ENCODE measurements at regions not wholly inside any gene's neighbourhood (a gene's known extent, or its start where the extent isn't known, plus 50 kb on each side); places are given as distances from the start of the nearest gene placed in this dataset.
A peak's percentile ranks its signal among the peaks of the same experiment; 100 is the strongest.

DNA sequence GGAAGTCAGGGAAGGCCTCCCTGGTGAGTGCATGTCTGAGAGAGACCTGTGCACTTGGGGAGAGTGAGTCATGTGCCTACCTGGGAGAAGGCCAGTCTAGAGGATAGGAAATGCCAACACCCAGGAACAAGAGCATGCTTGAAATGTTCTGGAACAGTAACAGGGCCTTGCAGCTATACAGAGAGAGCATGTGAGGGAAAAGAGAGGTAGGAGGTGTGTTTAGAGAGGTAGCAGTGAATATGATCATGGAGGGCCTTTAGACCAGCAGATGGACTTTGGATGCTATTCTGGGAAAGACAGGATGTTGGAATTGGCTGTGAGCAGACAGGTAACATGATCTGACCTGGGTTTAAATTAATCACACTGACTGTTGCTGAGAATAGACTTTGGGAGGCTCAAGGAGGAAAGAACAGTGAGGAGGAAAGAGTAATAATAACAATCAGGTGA, 1143.6 kb downstream of the FLRT2 start:
- CTCF ChIA-PET = no interaction called here

GRCh38 chr14:86672080-86672479, 1142.1 kb downstream of the FLRT2 start:
- ChIA-PET POLR2A (no interaction called here), CTCF (no interaction called here)
- Histone ChIP-seq H3K36me3 (ENCODE audit: control insufficient read depth in 4 of 4, insufficient read depth in 4 of 4, low read length in 3 of 4) (no peaks in the 10 kb centered on the region), H3K9me3 (ENCODE audit: control extremely low read depth in 1 of 5, control insufficient read depth in 4 of 5, insufficient read depth in 2 of 5, low read depth in 1 of 5, low read length in 4 of 5) (no peaks in the 10 kb centered on the region), H3K27me3 (replicated peaks in 2 of 5; ENCODE audit: control insufficient read depth in 4 of 5, insufficient read depth in 5 of 5, low read length in 4 of 5) (no peaks in the 10 kb centered on the region), H3K27ac (ENCODE audit: insufficient read depth in 1 of 2, low read depth in 1 of 2, low read length in 2 of 2, poor library complexity in 1 of 2, severe bottlenecking in 2 of 2) (no peak overlapping the region), H3K4me3 (ENCODE audit: control insufficient read depth in 1 of 7, extremely low read depth in 1 of 7, insufficient read depth in 4 of 7, low read depth in 2 of 7, low read length in 6 of 7) (no peak overlapping the region), H3K4me1 (ENCODE audit: control extremely low read depth in 1 of 4, control insufficient read depth in 4 of 4, insufficient read depth in 4 of 4, low read length in 3 of 4) (no peaks in the 10 kb centered on the region)
- WGBS (ENCODE audit: insufficient coverage) = 100% methylated on average over 1 of the region's 2 CpGs
- no peak for DNase-seq

More for the DNA sequence above, 1143.6 kb downstream of the FLRT2 start:
- H3K27ac ChIP-seq (ENCODE audit: insufficient read depth in 1 of 2, low read depth in 1 of 2, low read length in 2 of 2, poor library complexity in 1 of 2, severe bottlenecking in 2 of 2) = no peak overlapping the region
- H3K4me3 ChIP-seq (ENCODE audit: control insufficient read depth in 1 of 7, extremely low read depth in 1 of 7, insufficient read depth in 4 of 7, low read depth in 2 of 7, low read length in 6 of 7) = no peak overlapping the region
- H3K36me3 ChIP-seq (ENCODE audit: control insufficient read depth in 4 of 4, insufficient read depth in 4 of 4, low read length in 3 of 4) = no peaks in the 10 kb centered on the region
- DNase-seq = no peak
- no peaks in the 10 kb centered on the region for H3K27me3 ChIP-seq (replicated peaks in 2 of 5; ENCODE audit: control insufficient read depth in 4 of 5, insufficient read depth in 5 of 5, low read length in 4 of 5)
- POLR2A ChIA-PET = no interaction called here
- H3K9me3 ChIP-seq (ENCODE audit: control extremely low read depth in 1 of 5, control insufficient read depth in 4 of 5, insufficient read depth in 2 of 5, low read depth in 1 of 5, low read length in 4 of 5) = no peaks in the 10 kb centered on the region
- H3K4me1 ChIP-seq (ENCODE audit: control extremely low read depth in 1 of 4, control insufficient read depth in 4 of 4, insufficient read depth in 4 of 4, low read length in 3 of 4) = no peaks in the 10 kb centered on the region

GRCh38 chr14:86665975-86666374, 1136.0 kb downstream of the FLRT2 start:
- CTCF ChIA-PET = no interaction called here
- Histone ChIP-seq H3K9me3 (ENCODE audit: control extremely low read depth in 1 of 5, control insufficient read depth in 4 of 5, insufficient read depth in 2 of 5, low read depth in 1 of 5, low read length in 4 of 5) (no peaks in the 10 kb centered on the region), H3K27me3 (replicated peaks in 2 of 5; ENCODE audit: control insufficient read depth in 4 of 5, insufficient read depth in 5 of 5, low read length in 4 of 5) (no peaks in the 10 kb centered on the region), H3K4me1 (ENCODE audit: control extremely low read depth in 1 of 4, control insufficient read depth in 4 of 4, insufficient read depth in 4 of 4, low read length in 3 of 4) (no peaks in the 10 kb centered on the region), H3K27ac (ENCODE audit: insufficient read depth in 1 of 2, low read depth in 1 of 2, low read length in 2 of 2, poor library complexity in 1 of 2, severe bottlenecking in 2 of 2) (no peak overlapping the region), H3K4me3 (ENCODE audit: control insufficient read depth in 1 of 7, extremely low read depth in 1 of 7, insufficient read depth in 4 of 7, low read depth in 2 of 7, low read length in 6 of 7) (no peak overlapping the region), H3K36me3 (ENCODE audit: control insufficient read depth in 4 of 4, insufficient read depth in 4 of 4, low read length in 3 of 4) (no peaks in the 10 kb centered on the region)
- POLR2A ChIA-PET = no interaction called here
- 100% methylated on average over 1 of the region's 1 CpG for WGBS (ENCODE audit: insufficient coverage)
- DNase-seq = no peak

DNA sequence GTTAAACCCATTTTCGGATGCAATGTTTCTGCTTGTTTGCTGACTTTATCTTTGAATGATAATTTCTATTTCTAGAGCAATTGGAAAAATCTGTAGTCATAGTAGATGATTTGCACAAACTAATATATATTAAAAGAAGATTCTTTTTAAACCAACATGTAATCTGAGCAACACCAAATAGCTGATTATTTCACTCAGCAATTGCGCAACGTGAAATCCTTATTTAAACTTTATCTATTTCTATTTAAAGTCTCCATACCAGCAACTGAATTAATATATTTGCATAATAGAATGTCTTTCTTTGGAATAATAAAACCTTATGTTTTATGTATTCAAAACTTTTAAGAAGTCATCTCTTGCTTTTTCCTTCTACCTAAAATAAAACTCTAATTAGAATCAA, 1132.4 kb downstream of the FLRT2 start:
- ChIA-PET POLR2A (no interaction called here), CTCF (interaction anchor here (0.9 kb wide), 1 partner anchor 8 kb away, joined by 3 read pairs; no protein-coding TSS in a partner anchor)
- H3K4me1 ChIP-seq (ENCODE audit: control extremely low read depth in 1 of 4, control insufficient read depth in 4 of 4, insufficient read depth in 4 of 4, low read length in 3 of 4) = no peaks in the 10 kb centered on the region
- H3K36me3 ChIP-seq (ENCODE audit: control insufficient read depth in 4 of 4, insufficient read depth in 4 of 4, low read length in 3 of 4) = no peaks in the 10 kb centered on the region
- no CpG with 5 or more reads among the region's 3 CpGs for WGBS (ENCODE audit: insufficient coverage)
- H3K27me3 ChIP-seq (replicated peaks in 2 of 5; ENCODE audit: control insufficient read depth in 4 of 5, insufficient read depth in 5 of 5, low read length in 4 of 5) = no peaks in the 10 kb centered on the region
- no peaks in the 10 kb centered on the region for H3K9me3 ChIP-seq (ENCODE audit: control extremely low read depth in 1 of 5, control insufficient read depth in 4 of 5, insufficient read depth in 2 of 5, low read depth in 1 of 5, low read length in 4 of 5)
- no peak overlapping the region for H3K27ac ChIP-seq (ENCODE audit: insufficient read depth in 1 of 2, low read depth in 1 of 2, low read length in 2 of 2, poor library complexity in 1 of 2, severe bottlenecking in 2 of 2)
- no peak for DNase-seq
- no peak overlapping the region for H3K4me3 ChIP-seq (ENCODE audit: control insufficient read depth in 1 of 7, extremely low read depth in 1 of 7, insufficient read depth in 4 of 7, low read depth in 2 of 7, low read length in 6 of 7)

DNA sequence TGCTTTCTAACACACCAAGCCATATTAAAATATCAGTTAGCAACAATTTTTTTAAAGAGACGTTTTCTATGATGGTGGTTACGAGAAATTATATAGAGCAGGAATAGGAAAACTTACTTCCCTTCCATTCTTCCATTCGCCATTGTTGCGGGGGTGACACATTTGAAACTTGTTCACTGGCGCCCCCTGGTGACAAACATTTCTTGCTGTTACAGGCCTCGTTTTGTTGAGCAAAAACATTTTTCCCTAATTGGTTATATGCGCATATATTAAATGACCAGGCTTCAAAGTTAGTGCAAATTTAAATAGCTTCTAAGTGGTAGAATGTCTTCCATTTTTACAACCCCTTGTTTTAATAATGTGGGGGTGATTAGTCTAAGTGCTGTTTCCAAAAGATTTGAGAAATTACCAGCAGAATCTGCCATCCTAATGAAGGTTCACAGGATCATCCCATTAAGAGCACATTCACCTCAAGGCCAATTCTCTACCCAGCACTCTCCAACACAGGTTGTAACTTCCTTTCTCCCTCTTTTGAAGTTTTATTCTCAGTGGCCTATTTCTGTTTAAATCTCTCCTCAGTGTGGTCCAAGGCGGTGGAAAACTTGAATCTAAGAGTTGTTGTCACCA, 1124.7 kb downstream of the FLRT2 start:
- Histone ChIP-seq H3K27ac (ENCODE audit: insufficient read depth in 1 of 2, low read depth in 1 of 2, low read length in 2 of 2, poor library complexity in 1 of 2, severe bottlenecking in 2 of 2) (no peak overlapping the region), H3K4me1 (ENCODE audit: control extremely low read depth in 1 of 4, control insufficient read depth in 4 of 4, insufficient read depth in 4 of 4, low read length in 3 of 4) (no peaks in the 10 kb centered on the region), H3K9me3 (ENCODE audit: control extremely low read depth in 1 of 5, control insufficient read depth in 4 of 5, insufficient read depth in 2 of 5, low read depth in 1 of 5, low read length in 4 of 5) (peaks cover 0 to 3% (median 0%) of the 10 kb centered on the region in 5 experiments), H3K4me3 (ENCODE audit: control insufficient read depth in 1 of 7, extremely low read depth in 1 of 7, insufficient read depth in 4 of 7, low read depth in 2 of 7, low read length in 6 of 7) (peak overlapping the region in 2 of 7 experiments; percentile 35 to 58), H3K27me3 (replicated peaks in 2 of 5; ENCODE audit: control insufficient read depth in 4 of 5, insufficient read depth in 5 of 5, low read length in 4 of 5) (no peaks in the 10 kb centered on the region), H3K36me3 (ENCODE audit: control insufficient read depth in 4 of 4, insufficient read depth in 4 of 4, low read length in 3 of 4) (no peaks in the 10 kb centered on the region)
- DNase-seq = peak; percentile 62 to 73 (median 65)
- WGBS (ENCODE audit: insufficient coverage) = 45% methylated on average over 4 of the region's 8 CpGs
- ChIA-PET CTCF (interaction anchor here (0.7 to 3.3 kb wide), 12 partner anchors 8 to 1458 kb away, joined by 3 to 8 read pairs (median 3); no protein-coding TSS in a partner anchor), POLR2A (no interaction called here)

DNA sequence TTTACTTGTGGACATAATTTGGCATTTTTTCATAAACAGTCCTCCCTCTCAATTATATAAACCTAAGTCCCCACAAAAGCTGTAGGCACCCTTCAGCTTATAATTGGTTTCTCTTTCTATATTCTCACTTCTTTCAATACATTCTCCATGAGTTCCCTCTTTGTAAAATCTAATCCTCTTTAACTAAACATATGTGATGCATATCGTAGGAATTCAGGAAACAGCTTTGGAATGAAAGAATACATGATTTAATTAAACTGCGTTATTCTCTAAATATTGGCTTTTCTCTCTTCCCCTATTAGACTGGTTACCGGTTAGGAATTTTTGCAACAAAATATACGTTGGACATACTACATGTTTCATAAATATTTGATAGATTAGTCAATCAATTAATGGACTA, 1122.6 kb downstream of the FLRT2 start:
- Histone ChIP-seq H3K4me3 (ENCODE audit: control insufficient read depth in 1 of 7, extremely low read depth in 1 of 7, insufficient read depth in 4 of 7, low read depth in 2 of 7, low read length in 6 of 7) (no peak overlapping the region), H3K36me3 (ENCODE audit: control insufficient read depth in 4 of 4, insufficient read depth in 4 of 4, low read length in 3 of 4) (no peaks in the 10 kb centered on the region), H3K27me3 (replicated peaks in 2 of 5; ENCODE audit: control insufficient read depth in 4 of 5, insufficient read depth in 5 of 5, low read length in 4 of 5) (no peaks in the 10 kb centered on the region), H3K9me3 (ENCODE audit: control extremely low read depth in 1 of 5, control insufficient read depth in 4 of 5, insufficient read depth in 2 of 5, low read depth in 1 of 5, low read length in 4 of 5) (peaks cover 0 to 5% (median 0%) of the 10 kb centered on the region in 5 experiments), H3K27ac (ENCODE audit: insufficient read depth in 1 of 2, low read depth in 1 of 2, low read length in 2 of 2, poor library complexity in 1 of 2, severe bottlenecking in 2 of 2) (no peak overlapping the region), H3K4me1 (ENCODE audit: control extremely low read depth in 1 of 4, control insufficient read depth in 4 of 4, insufficient read depth in 4 of 4, low read length in 3 of 4) (no peaks in the 10 kb centered on the region)
- no CpG with 5 or more reads among the region's 4 CpGs for WGBS (ENCODE audit: insufficient coverage)
- CTCF ChIA-PET = interaction anchor here (1.7 to 3.3 kb wide), 3 partner anchors 10 to 190 kb away, joined by 4 to 8 read pairs (median 5); no protein-coding TSS in a partner anchor
- DNase-seq = no peak
- POLR2A ChIA-PET = no interaction called here

- Histone ChIP-seq H3K27ac (ENCODE audit: insufficient read depth in 1 of 2, low read depth in 1 of 2, low read length in 2 of 2, poor library complexity in 1 of 2, severe bottlenecking in 2 of 2) (no peak overlapping the region), H3K36me3 (ENCODE audit: control insufficient read depth in 4 of 4, insufficient read depth in 4 of 4, low read length in 3 of 4) (no peaks in the 10 kb centered on the region), H3K27me3 (replicated peaks in 2 of 5; ENCODE audit: control insufficient read depth in 4 of 5, insufficient read depth in 5 of 5, low read length in 4 of 5) (no peaks in the 10 kb centered on the region), H3K4me1 (ENCODE audit: control extremely low read depth in 1 of 4, control insufficient read depth in 4 of 4, insufficient read depth in 4 of 4, low read length in 3 of 4) (no peaks in the 10 kb centered on the region), H3K4me3 (ENCODE audit: control insufficient read depth in 1 of 7, extremely low read depth in 1 of 7, insufficient read depth in 4 of 7, low read depth in 2 of 7, low read length in 6 of 7) (no peak overlapping the region), H3K9me3 (ENCODE audit: control extremely low read depth in 1 of 5, control insufficient read depth in 4 of 5, insufficient read depth in 2 of 5, low read depth in 1 of 5, low read length in 4 of 5) (peaks cover 0 to 14% (median 6%) of the 10 kb centered on the region in 5 experiments)
- ChIA-PET POLR2A (no interaction called here), CTCF (no interaction called here)
- DNase-seq = no peak
- 100% methylated on average over 1 of the region's 4 CpGs for WGBS (ENCODE audit: insufficient coverage)
These were observed 1117.0 kb downstream of the FLRT2 start for GRCh38 chr14:86646696-86647690.

All from common myeloid progenitor, CD34-positive (primary cell).